Panc1 (cell line): ENCODE measurements at regions not wholly inside any gene's neighbourhood (a gene's known extent, or its start where the extent isn't known, plus 50 kb on each side); places are given as distances from the start of the nearest gene placed in this dataset.
"Not testable (repeated sequence)": the region's sequence is repeated elsewhere in the genome, so short reads cannot be mapped to it uniquely, and the experiment has no call there.

Experiments
- ATAC-seq: fragments of 200-7000 bp; cut with Tn5 transposase; 2 replicates; pipeline ENCODE4 v1.9.1; 2020; ENCODE audit warnings: mild to moderate bottlenecking, moderate library complexity
- BruUV-seq: library from RNA; stranded (reverse); fragments of 400-500 nt; replicated peaks from 2 replicates; lab custom pipeline; 2021; lab: Mats Ljungman, UMichigan
- CTCF ChIA-PET: fragments of 300-600 bp; sonication (Branson Sonifier 250); formaldehyde crosslinking; loops from one replicate; lab custom pipeline; 2022; ENCODE audit warnings: antibody characterized with exemption; lab: Charles Lee
- POLR2A ChIA-PET: fragments of 300-600 bp; sonication (Branson Sonifier 250); formaldehyde crosslinking; loops from one replicate; lab custom pipeline; 2022; ENCODE audit warnings: antibody characterized with exemption; lab: Charles Lee
- DNase-seq: peaks from one replicate; pipeline ENCODE4 v3.0.0-alpha.2; 2010; ENCODE audit warnings: low read depth, low spot score
- H3K27ac ChIP-seq: 2 replicates; pipeline ENCODE4 v1.5.1; 2011; ENCODE audit warnings: mild to moderate bottlenecking, low read length, inconsistent platforms
- H3K27me3 ChIP-seq: fragments of 200-500 bp; sonication (Bioruptor generic); 2 replicates; pipeline ENCODE4 v1.6.0; 2014; ENCODE audit warnings: low read length, inconsistent platforms; ENCODE audit not compliant: control insufficient read depth, insufficient read depth
- H3K36me3 ChIP-seq: fragments of 200-500 bp; sonication (Bioruptor generic); 2 replicates; pipeline ENCODE4 v1.5.1; 2014; ENCODE audit warnings: inconsistent platforms, mild to moderate bottlenecking, low read length, moderate library complexity; ENCODE audit not compliant: control insufficient read depth, insufficient read depth
- H3K4me1 ChIP-seq: 2 replicates; pipeline ENCODE4 v1.5.1; 2011; ENCODE audit warnings: inconsistent platforms, mild to moderate bottlenecking, low read length, moderate library complexity; ENCODE audit not compliant: control insufficient read depth, insufficient read depth
- H3K4me3 ChIP-seq, 2 experiments: 2 replicates each; pipeline ENCODE4 v1.5.1; 2011 to 2012; ENCODE audit warnings: low read depth in 2 of 2, low read length in 2 of 2, mild to moderate bottlenecking in 2 of 2, inconsistent platforms in 1 of 2, moderate library complexity in 1 of 2
- H3K9me3 ChIP-seq: fragments of 200-500 bp; sonication (Bioruptor generic); 2 replicates; pipeline ENCODE4 v1.5.1; 2014; ENCODE audit warnings: low read depth, mild to moderate bottlenecking, inconsistent platforms, low read length, moderate library complexity; ENCODE audit not compliant: control insufficient read depth, insufficient read depth
- CTCF ChIP-seq: fragments of 450-650 bp; IDR thresholded peaks from 2 replicates; pipeline ENCODE4 v1.5.1; 2017; ENCODE audit warnings: mild to moderate bottlenecking
- POLR2AphosphoS5 ChIP-seq: IDR thresholded peaks from 2 replicates; pipeline ENCODE4 v1.6.1; 2012; ENCODE audit warnings: mild to moderate bottlenecking, low read depth, low read length, moderate library complexity
- SIN3A ChIP-seq: IDR thresholded peaks from 2 replicates; pipeline ENCODE4 v1.6.1; 2012; ENCODE audit warnings: low read depth, mild to moderate bottlenecking, low read length, moderate library complexity, borderline replicate concordance; ENCODE audit not compliant: insufficient read depth
- TCF7L2 ChIP-seq: IDR thresholded peaks from 2 replicates; pipeline ENCODE4 v1.6.1; 2011; ENCODE audit warnings: mild to moderate bottlenecking, low read depth, low read length, inconsistent platforms
- in situ Hi-C: cut with HindIII; loops from 2 replicates; pipeline ENCODE4 v1.10.0; 2016; ENCODE audit warnings: low sequenced_read_pairs, low pct_unique_long_range_greater_than_20kb
- intact Hi-C: fragments of 100-400 bp; cut with micrococcal nuclease; formaldehyde crosslinking; loops from one replicate; pipeline ENCODE4 v1.10.0; 2022; ENCODE audit not compliant: unreplicated experiment
- TF ChIP-seq, protein P1 (sequence below), 2 experiments: IDR thresholded peaks; 2 replicates each; pipeline ENCODE4 v1.6.1; 2011 to 2012; ENCODE audit warnings: low read depth in 2 of 2, control low read depth in 1 of 2, low read length in 1 of 2, mild to moderate bottlenecking in 1 of 2, moderate library complexity in 1 of 2; ENCODE audit not compliant: insufficient read depth in 1 of 2

GRCh38 chr2:16389611-16390010 lies 276.0 kb downstream of the CYRIA start:
- H3K4me3 ChIP-seq = no peak overlapping the region
- H3K27me3 ChIP-seq = no peaks in the 10 kb centered on the region
- no peak for DNase-seq
- H3K27ac ChIP-seq = no peak overlapping the region
- intact Hi-C loops = no loop called here
- in situ Hi-C loops = no loop called here
- no peaks in the 10 kb centered on the region for H3K9me3 ChIP-seq
- BruUV-seq = no TSS peak
- TF ChIP-seq SIN3A (no peak), POLR2AphosphoS5 (no peak), TCF7L2 (no peak)
- TF ChIP-seq, protein P1, sequence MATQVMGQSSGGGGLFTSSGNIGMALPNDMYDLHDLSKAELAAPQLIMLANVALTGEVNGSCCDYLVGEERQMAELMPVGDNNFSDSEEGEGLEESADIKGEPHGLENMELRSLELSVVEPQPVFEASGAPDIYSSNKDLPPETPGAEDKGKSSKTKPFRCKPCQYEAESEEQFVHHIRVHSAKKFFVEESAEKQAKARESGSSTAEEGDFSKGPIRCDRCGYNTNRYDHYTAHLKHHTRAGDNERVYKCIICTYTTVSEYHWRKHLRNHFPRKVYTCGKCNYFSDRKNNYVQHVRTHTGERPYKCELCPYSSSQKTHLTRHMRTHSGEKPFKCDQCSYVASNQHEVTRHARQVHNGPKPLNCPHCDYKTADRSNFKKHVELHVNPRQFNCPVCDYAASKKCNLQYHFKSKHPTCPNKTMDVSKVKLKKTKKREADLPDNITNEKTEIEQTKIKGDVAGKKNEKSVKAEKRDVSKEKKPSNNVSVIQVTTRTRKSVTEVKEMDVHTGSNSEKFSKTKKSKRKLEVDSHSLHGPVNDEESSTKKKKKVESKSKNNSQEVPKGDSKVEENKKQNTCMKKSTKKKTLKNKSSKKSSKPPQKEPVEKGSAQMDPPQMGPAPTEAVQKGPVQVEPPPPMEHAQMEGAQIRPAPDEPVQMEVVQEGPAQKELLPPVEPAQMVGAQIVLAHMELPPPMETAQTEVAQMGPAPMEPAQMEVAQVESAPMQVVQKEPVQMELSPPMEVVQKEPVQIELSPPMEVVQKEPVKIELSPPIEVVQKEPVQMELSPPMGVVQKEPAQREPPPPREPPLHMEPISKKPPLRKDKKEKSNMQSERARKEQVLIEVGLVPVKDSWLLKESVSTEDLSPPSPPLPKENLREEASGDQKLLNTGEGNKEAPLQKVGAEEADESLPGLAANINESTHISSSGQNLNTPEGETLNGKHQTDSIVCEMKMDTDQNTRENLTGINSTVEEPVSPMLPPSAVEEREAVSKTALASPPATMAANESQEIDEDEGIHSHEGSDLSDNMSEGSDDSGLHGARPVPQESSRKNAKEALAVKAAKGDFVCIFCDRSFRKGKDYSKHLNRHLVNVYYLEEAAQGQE (IDR thresholded peaks at IDR 0.05; ENCODE audit: insufficient read depth in 1 of 2, low read depth in 2 of 2, low read length in 1 of 2) = no peak
- H3K36me3 ChIP-seq = no peaks in the 10 kb centered on the region
- POLR2A ChIA-PET = no interaction called here
- no peaks in the 10 kb centered on the region for H3K4me1 ChIP-seq
- CTCF ChIA-PET = no interaction called here
- no peak for ATAC-seq

- H3K27ac ChIP-seq, H3K9me3 ChIP-seq, POLR2A ChIA-PET, H3K4me3 ChIP-seq, ATAC-seq, BruUV-seq, H3K4me1 ChIP-seq, H3K27me3 ChIP-seq, in situ Hi-C loops, DNase-seq, intact Hi-C loops, H3K36me3 ChIP-seq, CTCF ChIA-PET: not testable (repeated sequence)
Observed at GRCh38 chr2:16388199-16388830, 277.3 kb downstream of the CYRIA start.

DNA sequence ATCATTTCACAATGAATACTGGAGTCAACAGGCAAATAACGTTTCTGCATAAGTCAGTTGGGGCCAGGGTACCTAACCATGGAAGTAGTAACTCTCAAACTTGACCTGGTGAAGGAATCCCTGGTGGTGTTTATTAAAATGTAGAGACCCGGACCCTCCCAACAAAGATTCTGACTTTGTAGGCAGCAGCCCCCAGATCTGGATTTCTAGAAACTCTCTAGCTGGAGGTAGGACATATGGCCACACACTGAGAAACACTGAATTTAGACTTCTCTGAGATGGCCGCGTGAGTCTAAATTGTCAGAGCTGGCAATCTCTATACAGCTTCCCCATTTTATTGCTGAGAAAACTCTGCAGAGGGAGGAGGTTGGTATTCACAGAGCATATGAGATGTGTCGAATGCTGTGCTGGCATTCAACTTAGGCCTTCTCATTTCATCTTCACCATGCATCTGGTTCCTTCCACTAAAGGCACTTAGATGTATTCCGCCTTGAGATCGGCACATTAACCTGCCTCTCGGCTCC lies 278.1 kb downstream of the CYRIA start:
- CTCF ChIA-PET = no interaction called here
- Histone ChIP-seq H3K4me1 (no peaks in the 10 kb centered on the region), H3K4me3 (no peak overlapping the region), H3K27ac (no peak overlapping the region), H3K36me3 (no peaks in the 10 kb centered on the region), H3K9me3 (no peaks in the 10 kb centered on the region), H3K27me3 (no peaks in the 10 kb centered on the region)
- no peak for ATAC-seq
- intact Hi-C loops = no loop called here
- no peak for DNase-seq
- TF ChIP-seq POLR2AphosphoS5 = no peak
- no peak for TF ChIP-seq SIN3A
- TF ChIP-seq, protein P1 (IDR thresholded peaks at IDR 0.05; ENCODE audit: insufficient read depth in 1 of 2, low read depth in 2 of 2, low read length in 1 of 2) = no peak
- no peak for TF ChIP-seq CTCF
- TF ChIP-seq TCF7L2 = no peak
- POLR2A ChIA-PET = no interaction called here
- no TSS peak for BruUV-seq
- in situ Hi-C loops = no loop called here
